Right cardiac atrium (tissue), 5 donors: ENCODE measurements at regions not wholly inside any gene's neighbourhood (a gene's known extent, or its start where the extent isn't known, plus 50 kb on each side); places are given as distances from the start of the nearest gene placed in this dataset.
"Not testable (repeated sequence)": the region's sequence is repeated elsewhere in the genome, so short reads cannot be mapped to it uniquely, and the experiment has no call there.

ENCODE experiments used
- ATAC-seq, 2 donors: fragments of 200-7000 bp; cut with Tn5 transposase; one replicate each; pipeline versions ENCODE4 v1.8.0 to v1.9.1; 2020; ENCODE audit warnings: moderate library complexity in 2 of 2, mild to moderate bottlenecking in 1 of 2
- DNase-seq, 3 donors: peaks; one replicate each; pipeline ENCODE4 v3.0.0-alpha.2; 2020
- H3K27ac ChIP-seq: one replicate; pipeline ENCODE4 v1.5.1; 2013; ENCODE audit warnings: mild to moderate bottlenecking, low read length, control low read depth, moderate library complexity
- H3K27me3 ChIP-seq: one replicate; pipeline ENCODE4 v1.6.1; 2013; ENCODE audit not compliant: control insufficient read depth, insufficient read depth
- H3K4me1 ChIP-seq: one replicate; pipeline ENCODE4 v1.6.1; 2013; ENCODE audit warnings: low read length; ENCODE audit not compliant: control insufficient read depth, insufficient read depth
- H3K4me3 ChIP-seq: one replicate; pipeline ENCODE4 v1.5.1; 2013; ENCODE audit warnings: low read length, control low read depth
- H3K9me3 ChIP-seq: one replicate; pipeline ENCODE4 v1.6.1; 2013; ENCODE audit warnings: low read length; ENCODE audit not compliant: control insufficient read depth
- WGBS: extraction: QIAGEN DNeasy Blood & Tissue Kit; methylation state at CpG from one replicate; pipeline ENCODE4 v1.1.7; 2013; 5-methylcytosine and 5-hydroxymethylcytosine counted together
- intact Hi-C, 4 donors: fragments of 100-400 bp; cut with DNase I; formaldehyde crosslinking; loops; one replicate each; pipeline versions ENCODE4 v1.11.0 to v1.14.0; 2022 to 2023
- donor health status: healthy with polysubstance abuse.
- donor health status: DM: no; HTN: yes; CAD: no.
- donor health status: DM: no; HTN: no; CAD: no.
- donor health status: DM: no; HTN: yes; CAD: no; lungs with severe emphysema.
- donor health status: DM: yes; HTN: yes; CAD: no.

DNA sequence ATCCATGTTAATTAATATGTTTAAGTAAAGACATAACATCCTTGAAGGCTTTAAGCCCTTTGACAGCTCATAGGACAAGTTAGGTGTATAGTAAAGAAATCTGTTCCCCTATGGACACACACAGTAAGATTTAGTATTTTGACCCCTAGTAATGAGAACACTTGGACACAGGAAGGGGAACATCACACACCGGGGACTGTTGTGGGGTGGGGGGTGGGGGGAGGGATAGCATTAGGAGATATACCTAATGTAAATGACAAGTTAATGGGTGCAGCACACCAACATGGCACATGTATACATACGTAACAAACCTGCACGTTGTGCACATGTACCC lies 59.1 kb upstream of the ZC3H15 start:
- ATAC-seq, intact Hi-C loops: not testable (repeated sequence)
- WGBS = 87% methylated on average over 3 of the region's 3 CpGs

GRCh38 chr2:186427970-186428369 lies 58.1 kb upstream of the ZC3H15 start:
- intact Hi-C loops = no loop called here
- ATAC-seq = no peak
- 91% methylated on average over 2 of the region's 2 CpGs for WGBS

More for the DNA sequence above, 59.1 kb upstream of the ZC3H15 start:
- H3K27ac ChIP-seq, DNase-seq, H3K4me3 ChIP-seq, H3K9me3 ChIP-seq, H3K27me3 ChIP-seq, H3K4me1 ChIP-seq: not testable (repeated sequence)

DNA sequence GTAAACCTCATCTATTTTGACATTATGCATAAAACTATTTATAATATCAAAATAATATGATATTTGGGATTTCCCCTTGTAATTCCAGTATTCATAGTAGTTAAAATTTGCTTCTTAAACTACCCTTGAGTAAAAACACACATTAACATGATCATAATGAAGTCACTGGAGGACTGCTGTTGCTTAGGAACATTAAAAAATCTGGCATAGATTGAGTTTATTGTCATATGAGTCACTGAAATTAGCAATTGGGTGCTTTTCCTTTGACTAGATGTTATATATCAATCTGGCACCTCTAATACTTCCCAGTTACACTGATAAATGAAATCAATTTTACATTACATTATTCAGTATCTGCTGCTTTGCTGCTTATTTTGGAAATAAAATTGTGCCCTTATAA lies 57.0 kb upstream of the ZC3H15 start:
- Histone ChIP-seq H3K9me3 (no peaks in the 10 kb centered on the region), H3K27me3 (no peaks in the 10 kb centered on the region), H3K27ac (no peak overlapping the region), H3K4me3 (no peak overlapping the region), H3K4me1 (no peaks in the 10 kb centered on the region)
- ATAC-seq (no peak), DNase-seq (no peak)
- intact Hi-C loops = no loop called here

More at GRCh38 chr2:186427970-186428369, 58.1 kb upstream of the ZC3H15 start:
- DNase-seq = no peak
- Histone ChIP-seq H3K4me3 (no peak overlapping the region), H3K27me3 (no peaks in the 10 kb centered on the region), H3K9me3 (no peaks in the 10 kb centered on the region), H3K4me1 (no peaks in the 10 kb centered on the region), H3K27ac (no peak overlapping the region)

DNA sequence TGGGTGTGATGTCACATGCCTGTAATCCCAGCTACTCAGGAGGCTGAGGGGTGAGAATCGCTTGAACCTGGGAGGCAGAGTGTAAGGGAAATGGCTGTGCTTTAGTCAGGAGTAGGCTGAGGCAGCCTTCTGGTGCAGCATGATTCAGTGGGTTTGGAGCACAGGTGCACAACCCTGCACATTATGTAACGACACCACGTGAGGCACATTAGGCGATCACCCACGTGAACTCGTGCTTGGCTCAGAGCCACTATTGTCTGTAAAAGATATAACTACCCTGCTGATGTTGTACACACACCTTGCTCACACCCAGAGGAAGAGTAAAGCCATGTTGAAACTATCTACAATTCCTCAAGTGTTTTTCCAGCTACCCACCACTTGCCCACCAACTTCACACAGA lies 54.8 kb upstream of the ZC3H15 start:
- H3K27ac ChIP-seq = no peak overlapping the region
- no peak for ATAC-seq
- intact Hi-C loops = no loop called here
- no peaks in the 10 kb centered on the region for H3K4me1 ChIP-seq
- no peaks in the 10 kb centered on the region for H3K9me3 ChIP-seq
- 85% methylated on average over 6 of the region's 6 CpGs for WGBS
- H3K27me3 ChIP-seq = no peaks in the 10 kb centered on the region
- DNase-seq = no peak
- no peak overlapping the region for H3K4me3 ChIP-seq

GRCh38 chr2:186433040-186433439 lies 53.0 kb upstream of the ZC3H15 start:
- H3K9me3 ChIP-seq = no peaks in the 10 kb centered on the region
- H3K27ac ChIP-seq = no peak overlapping the region
- H3K4me1 ChIP-seq = no peaks in the 10 kb centered on the region
- intact Hi-C loops = no loop called here
- H3K27me3 ChIP-seq = no peaks in the 10 kb centered on the region
- 83% methylated on average over 6 of the region's 6 CpGs for WGBS
- no peak for DNase-seq
- no peak overlapping the region for H3K4me3 ChIP-seq
- no peak for ATAC-seq

GRCh38 chr2:186433777-186434432 lies 52.2 kb upstream of the ZC3H15 start:
- DNase-seq (no peak), ATAC-seq (no peak)
- no peak overlapping the region for H3K4me3 ChIP-seq
- 95% methylated on average over 7 of the region's 7 CpGs for WGBS
- no peaks in the 10 kb centered on the region for H3K9me3 ChIP-seq
- H3K27ac ChIP-seq = no peak overlapping the region
- H3K4me1 ChIP-seq = no peaks in the 10 kb centered on the region
- intact Hi-C loops = no loop called here
- no peaks in the 10 kb centered on the region for H3K27me3 ChIP-seq
